K562 (cell line): ENCODE measurements at regions not wholly inside any gene's neighbourhood (a gene's known extent, or its start where the extent isn't known, plus 50 kb on each side); places are given as distances from the start of the nearest gene placed in this dataset.

Source experiments
- ATAC-seq: fragments of 200-7000 bp; cut with Tn5 transposase; 3 replicates; pipeline ENCODE4 v1.9.1; 2020; ENCODE audit warnings: moderate library complexity
- BruUV-seq: library from RNA; stranded (reverse); fragments of 400-500 nt; replicated peaks from 2 replicates; lab custom pipeline; 2021; lab: Mats Ljungman, UMichigan
- CTCF ChIA-PET: fragments of 300-600 bp; formaldehyde crosslinking; extraction: SDS; loops from one replicate; lab custom pipeline; 2021; ENCODE audit warnings: low intra/inter-chr PET ratio; lab: Yijun Ruan, JAX
- POLR2A ChIA-PET: fragments of 300-600, 350-650 bp; sonication (Branson Sonifier 250); formaldehyde crosslinking; extraction: SDS; loops from one replicate; lab custom pipeline; 2021; ENCODE audit warnings: antibody characterized with exemption, inconsistent platforms; lab: Yijun Ruan, JAX
- DNase-seq, 4 experiments: peaks; one replicate each; pipeline versions ENCODE4 v3.0.0 to v3.0.0-alpha.2; 2011 to 2018; ENCODE audit warnings: low spot score in 3 of 4, mixed read lengths in 3 of 4; ENCODE audit errors: extremely low read depth in 1 of 4
- FAIRE-seq: peaks from 2 replicates; lab custom pipeline; 2011; peaks lifted over from hg19 to GRCh38; lab: Jason Lieb, UNC
- H2AFZ ChIP-seq: 2 replicates; pipeline ENCODE4 v1.6.0; 2011; ENCODE audit warnings: low read depth, low read length, control low read depth, inconsistent platforms
- H3K27ac ChIP-seq: fragments of 200-600 bp; 3 replicates; pipeline ENCODE4 v1.8.0; 2011; ENCODE audit warnings: low read depth, mild to moderate bottlenecking, control low read depth, inconsistent platforms, low read length, moderate library complexity, mixed read lengths; ENCODE audit errors: extremely low read depth
- H3K27me3 ChIP-seq, 2 experiments: fragments of 300-600 bp in 1 of 2; 2 replicates in 1 of 2; 3 replicates in 1 of 2; pipeline versions ENCODE4 v1.6.0 to v1.8.0; 2011; ENCODE audit warnings: inconsistent platforms in 2 of 2, low read length in 2 of 2, mild to moderate bottlenecking in 1 of 2, mixed read lengths in 1 of 2, moderate library complexity in 1 of 2; ENCODE audit not compliant: control insufficient read depth in 2 of 2, insufficient read depth in 2 of 2
- H3K36me3 ChIP-seq: fragments of 300-600 bp; 3 replicates; pipeline ENCODE4 v1.8.0; 2011; ENCODE audit warnings: mild to moderate bottlenecking, low read length, inconsistent platforms; ENCODE audit not compliant: control insufficient read depth, insufficient read depth
- H3K4me1 ChIP-seq, 2 experiments: fragments of 200-600 bp in 1 of 2; replicated peaks in 1 of 2; 2 replicates in 1 of 2; 3 replicates in 1 of 2; pipeline versions ENCODE4 v1.5.1 to v1.8.0; 2011; ENCODE audit warnings: inconsistent platforms in 2 of 2, low read length in 2 of 2, mild to moderate bottlenecking in 1 of 2, mixed read lengths in 1 of 2, moderate library complexity in 1 of 2; ENCODE audit not compliant: control insufficient read depth in 2 of 2, insufficient read depth in 2 of 2
- H3K4me2 ChIP-seq: 2 replicates; pipeline ENCODE4 v1.6.1; 2011; ENCODE audit warnings: low read length, control low read depth, inconsistent platforms, mixed read lengths; ENCODE audit not compliant: insufficient read depth
- H3K4me3 ChIP-seq: fragments of 200-600 bp; sonication (generic), shearing (Covaris generic); 2 replicates; pipeline ENCODE4 v1.5.1; 2016; ENCODE audit warnings: control low read depth, inconsistent platforms
- H3K79me2 ChIP-seq: fragments of 200-600 bp; 3 replicates; pipeline ENCODE4 v1.8.0; 2011; ENCODE audit warnings: low read length, inconsistent platforms; ENCODE audit not compliant: control insufficient read depth, insufficient read depth
- H3K9ac ChIP-seq, 2 experiments: 2 replicates each; pipeline versions ENCODE4 v1.6.0 to v1.6.1; 2011; ENCODE audit warnings: low read depth in 2 of 2, low read length in 2 of 2, control low read depth in 1 of 2, inconsistent platforms in 1 of 2, mild to moderate bottlenecking in 1 of 2, mixed read lengths in 1 of 2; ENCODE audit not compliant: insufficient read depth in 1 of 2
- H3K9me1 ChIP-seq: one replicate; pipeline ENCODE4 v1.6.0; 2011; ENCODE audit warnings: inconsistent platforms, mild to moderate bottlenecking, low read length, moderate library complexity; ENCODE audit not compliant: control insufficient read depth, insufficient read depth
- H3K9me3 ChIP-seq: replicated peaks from 2 replicates; pipeline ENCODE4 v1.5.1; 2011; ENCODE audit warnings: low read depth, low read length, inconsistent platforms; ENCODE audit not compliant: control insufficient read depth, insufficient read depth
- H4K20me1 ChIP-seq: replicated peaks from 2 replicates; pipeline ENCODE4 v1.6.1; 2011; ENCODE audit warnings: low read length, inconsistent platforms, mixed read lengths; ENCODE audit not compliant: control insufficient read depth, insufficient read depth
- BRD9 ChIP-seq: fragments of 450-650 bp; IDR thresholded peaks from 2 replicates; pipeline ENCODE4 v1.6.1; 2018; ENCODE audit warnings: low read depth; ENCODE audit not compliant: partially characterized antibody
- MEF2A ChIP-seq: IDR thresholded peaks from 2 replicates; pipeline ENCODE4 v1.6.1; 2011; ENCODE audit warnings: low read depth, mild to moderate bottlenecking, low read length, moderate library complexity; ENCODE audit not compliant: control insufficient read depth
- SAFB ChIP-seq: fragments of 200-400 bp; formaldehyde crosslinking; IDR thresholded peaks from 2 replicates; pipeline ENCODE4 v1.6.1; 2017; ENCODE audit warnings: low read depth, low read length, borderline replicate concordance
- SIN3B ChIP-seq: fragments of 450-650 bp; IDR thresholded peaks from 2 replicates; pipeline ENCODE4 v1.6.1; 2017; ENCODE audit warnings: low read depth, mild to moderate bottlenecking, moderate library complexity
- TEAD1 ChIP-seq, 2 experiments: fragments of 450-650 bp in 1 of 2; sonication (generic) in 1 of 2; formaldehyde crosslinking; IDR thresholded peaks; 2 replicates each; pipeline versions ENCODE4 v1.4.0 to v1.8.0; 2020 to 2022; ENCODE audit warnings: mild to moderate bottlenecking in 2 of 2, missing genetic modification reagents in 1 of 2
- ZNF239 ChIP-seq: fragments of 250-450 bp; sonication (Bioruptor Pico); IDR thresholded peaks from 2 replicates; pipeline ENCODE4 v1.4.0; 2020; ENCODE audit warnings: mild to moderate bottlenecking
- ZNF24 ChIP-seq: fragments of 450-650 bp; IDR thresholded peaks from 2 replicates; pipeline ENCODE4 v1.6.1; 2016
- ZNF609 ChIP-seq: sonication (generic); formaldehyde crosslinking; IDR thresholded peaks from 2 replicates; pipeline ENCODE4 v1.8.1; 2023; ENCODE audit warnings: missing genetic modification reagents, mild to moderate bottlenecking, borderline replicate concordance
- in situ Hi-C: fragments of 300-500 bp; cut with MboI; formaldehyde crosslinking; loops from 4 replicates; pipeline ENCODE4 v1.15.0; 2018; ENCODE audit warnings: inconsistent platforms, mixed read lengths
- intact Hi-C: fragments of 100-400 bp; cut with micrococcal nuclease; formaldehyde crosslinking; loops from 2 replicates; pipeline ENCODE4 v1.14.2; 2022
- TF ChIP-seq, protein P1 (sequence below): fragments of 450-650 bp; IDR thresholded peaks from 2 replicates; pipeline ENCODE4 v1.6.1; 2016; ENCODE audit warnings: borderline replicate concordance
- TF ChIP-seq, protein P2 (sequence below): sonication (generic); formaldehyde crosslinking; IDR thresholded peaks from 2 replicates; pipeline ENCODE4 v1.8.0; 2022; ENCODE audit warnings: mild to moderate bottlenecking, low read depth, missing genetic modification reagents

DNA sequence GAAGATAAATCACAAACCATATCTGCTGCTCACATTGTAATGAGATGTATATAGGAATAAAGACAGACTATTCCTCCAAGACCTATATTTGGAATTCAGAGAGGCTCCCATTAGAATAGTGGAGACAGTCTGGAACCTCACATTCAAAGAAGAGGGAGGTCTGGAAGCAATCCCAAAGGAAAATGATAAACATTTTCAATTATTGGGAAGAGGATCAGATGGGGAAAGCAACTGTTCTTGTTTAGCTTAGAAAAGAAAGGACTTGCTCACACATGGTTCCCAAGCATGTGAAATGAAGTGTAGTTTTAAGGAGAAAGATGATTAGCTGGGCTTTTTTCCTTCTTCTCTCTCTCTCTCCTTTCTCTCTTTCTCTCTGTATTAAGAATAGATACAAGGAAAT is 193.0 kb upstream of the LMNTD1 start:
- intact Hi-C loops = no loop called here
- in situ Hi-C loops = no loop called here
- no peaks in the 10 kb centered on the region for H3K9me1 ChIP-seq
- no peak for ATAC-seq
- H3K27ac ChIP-seq = no peak overlapping the region
- no TSS peak for BruUV-seq
- H4K20me1 ChIP-seq = no peaks in the 10 kb centered on the region
- H3K79me2 ChIP-seq = no peaks in the 10 kb centered on the region
- no peak overlapping the region for H3K4me2 ChIP-seq
- no peaks in the 10 kb centered on the region; a peak in 1 of 5 replicates for H3K27me3 ChIP-seq
- ChIA-PET POLR2A (no interaction called here), CTCF (no interaction called here)
- no peaks in the 10 kb centered on the region for H3K9me3 ChIP-seq
- H3K9ac ChIP-seq = no peak overlapping the region
- no peak overlapping the region for H2AFZ ChIP-seq
- no peak for DNase-seq
- no peaks in the 10 kb centered on the region for H3K36me3 ChIP-seq
- no peak overlapping the region for H3K4me3 ChIP-seq
- H3K4me1 ChIP-seq = no peaks in the 10 kb centered on the region
- FAIRE-seq = no peak
- no peak for TF ChIP-seq TEAD1 (CRISPR knock-in tag; IDR thresholded peaks at IDR 0.05)
- TF ChIP-seq, protein P1, sequence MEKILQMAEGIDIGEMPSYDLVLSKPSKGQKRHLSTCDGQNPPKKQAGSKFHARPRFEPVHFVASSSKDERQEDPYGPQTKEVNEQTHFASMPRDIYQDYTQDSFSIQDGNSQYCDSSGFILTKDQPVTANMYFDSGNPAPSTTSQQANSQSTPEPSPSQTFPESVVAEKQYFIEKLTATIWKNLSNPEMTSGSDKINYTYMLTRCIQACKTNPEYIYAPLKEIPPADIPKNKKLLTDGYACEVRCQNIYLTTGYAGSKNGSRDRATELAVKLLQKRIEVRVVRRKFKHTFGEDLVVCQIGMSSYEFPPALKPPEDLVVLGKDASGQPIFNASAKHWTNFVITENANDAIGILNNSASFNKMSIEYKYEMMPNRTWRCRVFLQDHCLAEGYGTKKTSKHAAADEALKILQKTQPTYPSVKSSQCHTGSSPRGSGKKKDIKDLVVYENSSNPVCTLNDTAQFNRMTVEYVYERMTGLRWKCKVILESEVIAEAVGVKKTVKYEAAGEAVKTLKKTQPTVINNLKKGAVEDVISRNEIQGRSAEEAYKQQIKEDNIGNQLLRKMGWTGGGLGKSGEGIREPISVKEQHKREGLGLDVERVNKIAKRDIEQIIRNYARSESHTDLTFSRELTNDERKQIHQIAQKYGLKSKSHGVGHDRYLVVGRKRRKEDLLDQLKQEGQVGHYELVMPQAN = no peak
- TF ChIP-seq SAFB = no peak
- no peak for TF ChIP-seq ZNF24
- TF ChIP-seq MEF2A = no peak
- no peak for TF ChIP-seq SIN3B
- TF ChIP-seq BRD9 = no peak
- TF ChIP-seq, protein P2, sequence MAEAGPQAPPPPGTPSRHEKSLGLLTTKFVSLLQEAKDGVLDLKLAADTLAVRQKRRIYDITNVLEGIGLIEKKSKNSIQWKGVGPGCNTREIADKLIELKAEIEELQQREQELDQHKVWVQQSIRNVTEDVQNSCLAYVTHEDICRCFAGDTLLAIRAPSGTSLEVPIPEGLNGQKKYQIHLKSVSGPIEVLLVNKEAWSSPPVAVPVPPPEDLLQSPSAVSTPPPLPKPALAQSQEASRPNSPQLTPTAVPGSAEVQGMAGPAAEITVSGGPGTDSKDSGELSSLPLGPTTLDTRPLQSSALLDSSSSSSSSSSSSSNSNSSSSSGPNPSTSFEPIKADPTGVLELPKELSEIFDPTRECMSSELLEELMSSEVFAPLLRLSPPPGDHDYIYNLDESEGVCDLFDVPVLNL (CRISPR knock-in tag) = no peak
- no peak for TF ChIP-seq ZNF239 (CRISPR knock-in tag)
- no peak for TF ChIP-seq ZNF609 (CRISPR knock-in tag)
